ENCODE measurements at regions not wholly inside any gene's neighbourhood (a gene's known extent, or its start where the extent isn't known, plus 50 kb on each side); places are given as distances from the start of the nearest gene placed in this dataset.

DNA sequence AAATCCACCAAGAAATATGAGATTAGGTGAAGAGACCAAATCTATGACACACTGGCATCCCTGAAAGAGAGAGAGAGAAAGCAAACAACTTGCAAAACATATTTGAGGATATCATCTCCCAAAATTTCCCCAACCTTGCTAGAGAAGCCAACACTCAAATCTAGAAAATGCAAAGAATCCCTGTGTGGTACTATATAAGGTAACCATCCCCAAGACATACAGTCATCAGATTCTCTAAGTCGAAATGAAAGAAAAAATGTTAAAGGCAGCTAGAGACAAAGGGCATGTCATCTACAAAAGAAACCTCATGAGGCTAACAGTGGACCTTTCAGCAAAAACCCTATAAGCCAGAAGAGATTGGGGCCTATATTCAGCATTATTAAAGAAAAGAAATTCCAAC, 622.1 kb upstream of the LMCD1 start:
- no peaks in the 10 kb centered on the region for H3K4me1 ChIP-seq (ENCODE audit: control insufficient read depth, low read length)
- H4K20me1 ChIP-seq (ENCODE audit: control insufficient read depth, insufficient read depth, low read depth, low read length), result no peaks in the 10 kb centered on the region
- H3K4me3 ChIP-seq (ENCODE audit: low read length), result no peak overlapping the region
- no peaks in the 10 kb centered on the region for H3K36me3 ChIP-seq (ENCODE audit: control insufficient read depth, low read length)
- H3K27ac ChIP-seq (ENCODE audit: low read depth, low read length), result no peak overlapping the region
- TF ChIP-seq, protein P1, sequence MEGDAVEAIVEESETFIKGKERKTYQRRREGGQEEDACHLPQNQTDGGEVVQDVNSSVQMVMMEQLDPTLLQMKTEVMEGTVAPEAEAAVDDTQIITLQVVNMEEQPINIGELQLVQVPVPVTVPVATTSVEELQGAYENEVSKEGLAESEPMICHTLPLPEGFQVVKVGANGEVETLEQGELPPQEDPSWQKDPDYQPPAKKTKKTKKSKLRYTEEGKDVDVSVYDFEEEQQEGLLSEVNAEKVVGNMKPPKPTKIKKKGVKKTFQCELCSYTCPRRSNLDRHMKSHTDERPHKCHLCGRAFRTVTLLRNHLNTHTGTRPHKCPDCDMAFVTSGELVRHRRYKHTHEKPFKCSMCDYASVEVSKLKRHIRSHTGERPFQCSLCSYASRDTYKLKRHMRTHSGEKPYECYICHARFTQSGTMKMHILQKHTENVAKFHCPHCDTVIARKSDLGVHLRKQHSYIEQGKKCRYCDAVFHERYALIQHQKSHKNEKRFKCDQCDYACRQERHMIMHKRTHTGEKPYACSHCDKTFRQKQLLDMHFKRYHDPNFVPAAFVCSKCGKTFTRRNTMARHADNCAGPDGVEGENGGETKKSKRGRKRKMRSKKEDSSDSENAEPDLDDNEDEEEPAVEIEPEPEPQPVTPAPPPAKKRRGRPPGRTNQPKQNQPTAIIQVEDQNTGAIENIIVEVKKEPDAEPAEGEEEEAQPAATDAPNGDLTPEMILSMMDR (IDR thresholded peaks at IDR 0.05; ENCODE audit: low read depth, low read length, poor library complexity, severe bottlenecking), result no peak
- no peak for TF ChIP-seq EZH2phosphoT487 (IDR thresholded peaks at IDR 0.05; ENCODE audit: borderline replicate concordance, low read length)
- no peaks in the 10 kb centered on the region for H3F3A ChIP-seq (ENCODE audit: control insufficient read depth, insufficient read depth)
- H3K4me2 ChIP-seq (ENCODE audit: low read length), result no peak overlapping the region
- H3K9me3 ChIP-seq (ENCODE audit: control insufficient read depth, insufficient read depth, low read length), result no peaks in the 10 kb centered on the region
- H3K79me2 ChIP-seq (ENCODE audit: control insufficient read depth, low read length), result no peaks in the 10 kb centered on the region
- H3K27me3 ChIP-seq (ENCODE audit: control insufficient read depth, low read length), result no peaks in the 10 kb centered on the region
- no peaks in the 10 kb centered on the region for H3K9me2 ChIP-seq (replicated peaks; ENCODE audit: control insufficient read depth, low read length)

DNA sequence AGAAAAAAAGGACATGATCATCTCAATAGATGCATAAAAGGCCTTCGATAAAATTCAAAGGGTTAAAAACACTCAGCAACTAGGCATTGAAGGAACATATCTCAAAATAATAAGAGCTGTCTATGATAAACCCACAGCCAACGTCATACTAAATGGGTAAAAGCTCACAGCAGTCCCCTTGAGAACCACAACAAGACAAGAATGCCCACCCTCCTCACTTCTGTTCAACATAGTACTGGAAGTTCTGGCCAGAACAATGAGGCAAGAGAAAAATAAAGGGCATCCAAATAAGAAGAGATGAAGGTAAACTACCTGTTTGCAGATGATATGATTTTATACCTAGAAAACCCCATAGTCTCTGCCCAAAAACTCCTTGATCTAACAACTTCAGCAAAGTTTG, 619.7 kb upstream of the LMCD1 start:
- no peak overlapping the region for H3K4me2 ChIP-seq (ENCODE audit: low read length)
- no peak for TF ChIP-seq EZH2phosphoT487 (IDR thresholded peaks at IDR 0.05; ENCODE audit: borderline replicate concordance, low read length)
- TF ChIP-seq, protein P1 (IDR thresholded peaks at IDR 0.05; ENCODE audit: low read depth, low read length, poor library complexity, severe bottlenecking), result no peak
- no peaks in the 10 kb centered on the region for H3F3A ChIP-seq (ENCODE audit: control insufficient read depth, insufficient read depth)
- H3K9me2 ChIP-seq (replicated peaks; ENCODE audit: control insufficient read depth, low read length), result no peaks in the 10 kb centered on the region
- H4K20me1 ChIP-seq (ENCODE audit: control insufficient read depth, insufficient read depth, low read depth, low read length), result no peaks in the 10 kb centered on the region
- H3K27ac ChIP-seq (ENCODE audit: low read depth, low read length), result no peak overlapping the region
- no peaks in the 10 kb centered on the region for H3K79me2 ChIP-seq (ENCODE audit: control insufficient read depth, low read length)
- no peaks in the 10 kb centered on the region for H3K27me3 ChIP-seq (ENCODE audit: control insufficient read depth, low read length)
- no peak overlapping the region for H3K4me3 ChIP-seq (ENCODE audit: low read length)
- H3K4me1 ChIP-seq (ENCODE audit: control insufficient read depth, low read length), result no peaks in the 10 kb centered on the region
- H3K36me3 ChIP-seq (ENCODE audit: control insufficient read depth, low read length), result no peaks in the 10 kb centered on the region
- H3K9me3 ChIP-seq (ENCODE audit: control insufficient read depth, insufficient read depth, low read length), result no peaks in the 10 kb centered on the region

DNA sequence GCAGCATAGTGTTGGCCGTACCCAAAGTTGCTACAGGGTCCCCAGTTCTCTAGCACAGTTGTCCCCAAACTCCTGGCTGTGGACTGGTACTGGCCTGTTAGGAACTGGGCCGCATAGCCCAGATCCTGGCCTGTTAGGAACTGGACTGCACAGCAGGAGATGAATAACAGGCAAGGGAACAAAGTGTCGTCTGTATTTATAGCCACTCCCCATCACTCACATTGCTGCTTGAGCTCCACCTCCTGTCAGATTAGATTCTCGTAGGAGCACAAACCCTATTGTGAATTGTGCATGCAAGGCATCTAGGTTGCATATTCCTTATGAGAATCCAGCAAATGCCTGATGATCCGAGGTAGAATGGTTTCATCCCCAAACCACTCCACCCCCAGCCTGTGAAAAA, 604.0 kb upstream of the LMCD1 start:
- no peaks in the 10 kb centered on the region for H3K9me3 ChIP-seq (ENCODE audit: control insufficient read depth, insufficient read depth, low read length)
- no peak overlapping the region for H3K4me2 ChIP-seq (ENCODE audit: low read length)
- no peaks in the 10 kb centered on the region for H3F3A ChIP-seq (ENCODE audit: control insufficient read depth, insufficient read depth)
- H3K4me1 ChIP-seq (ENCODE audit: control insufficient read depth, low read length), result no peaks in the 10 kb centered on the region
- no peak overlapping the region for H3K4me3 ChIP-seq (ENCODE audit: low read length)
- H4K20me1 ChIP-seq (ENCODE audit: control insufficient read depth, insufficient read depth, low read depth, low read length), result no peaks in the 10 kb centered on the region
- H3K79me2 ChIP-seq (ENCODE audit: control insufficient read depth, low read length), result no peaks in the 10 kb centered on the region
- no peaks in the 10 kb centered on the region for H3K9me2 ChIP-seq (replicated peaks; ENCODE audit: control insufficient read depth, low read length)
- H3K36me3 ChIP-seq (ENCODE audit: control insufficient read depth, low read length), result no peaks in the 10 kb centered on the region
- no peak overlapping the region for H3K27ac ChIP-seq (ENCODE audit: low read depth, low read length)
- TF ChIP-seq, protein P1 (IDR thresholded peaks at IDR 0.05; ENCODE audit: low read depth, low read length, poor library complexity, severe bottlenecking), result no peak
- TF ChIP-seq EZH2phosphoT487 (IDR thresholded peaks at IDR 0.05; ENCODE audit: borderline replicate concordance, low read length), result no peak
- H3K27me3 ChIP-seq (ENCODE audit: control insufficient read depth, low read length), result no peaks in the 10 kb centered on the region

DNA sequence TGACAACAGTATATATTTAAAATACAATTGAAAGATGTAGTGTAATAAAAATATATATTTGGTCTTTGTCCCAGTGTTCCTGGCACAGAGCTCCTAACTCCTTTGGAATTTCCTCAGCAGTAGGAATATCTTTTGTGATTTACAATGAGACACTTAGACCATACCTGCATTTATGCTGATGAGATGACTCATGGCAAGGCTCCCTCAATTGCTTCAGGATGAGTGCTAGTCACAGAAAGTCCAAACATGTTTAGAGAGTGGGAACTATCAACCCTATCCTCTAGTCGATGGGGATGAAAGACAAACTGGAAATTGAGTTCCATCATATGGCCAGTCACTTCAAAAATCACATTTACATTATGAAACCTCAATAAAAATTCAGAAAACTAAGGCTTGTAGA, 588.3 kb upstream of the LMCD1 start:
- no peak overlapping the region for H3K4me3 ChIP-seq (ENCODE audit: low read length)
- H3K9me2 ChIP-seq (replicated peaks; ENCODE audit: control insufficient read depth, low read length), result no peaks in the 10 kb centered on the region; the same call in 1 of the 2 replicates
- H3K4me1 ChIP-seq (ENCODE audit: control insufficient read depth, low read length), result no peaks in the 10 kb centered on the region
- no peak overlapping the region for H3K4me2 ChIP-seq (ENCODE audit: low read length)
- TF ChIP-seq, protein P1 (IDR thresholded peaks at IDR 0.05; ENCODE audit: low read depth, low read length, poor library complexity, severe bottlenecking), result no peak
- no peak for TF ChIP-seq EZH2phosphoT487 (IDR thresholded peaks at IDR 0.05; ENCODE audit: borderline replicate concordance, low read length)
- H3K27ac ChIP-seq (ENCODE audit: low read depth, low read length), result no peak overlapping the region
- no peaks in the 10 kb centered on the region for H4K20me1 ChIP-seq (ENCODE audit: control insufficient read depth, insufficient read depth, low read depth, low read length)
- no peaks in the 10 kb centered on the region for H3K9me3 ChIP-seq (ENCODE audit: control insufficient read depth, insufficient read depth, low read length)
- no peaks in the 10 kb centered on the region for H3K36me3 ChIP-seq (ENCODE audit: control insufficient read depth, low read length)
- H3K27me3 ChIP-seq (ENCODE audit: control insufficient read depth, low read length), result no peaks in the 10 kb centered on the region
- H3F3A ChIP-seq (ENCODE audit: control insufficient read depth, insufficient read depth), result no peaks in the 10 kb centered on the region
- no peaks in the 10 kb centered on the region for H3K79me2 ChIP-seq (ENCODE audit: control insufficient read depth, low read length)

Measured in DOHH2 (cell line).